ENCODE measurements at regions not wholly inside any gene's neighbourhood (a gene's known extent, or its start where the extent isn't known, plus 50 kb on each side); places are given as distances from the start of the nearest gene placed in this dataset.
A peak's percentile ranks its signal among the peaks of the same experiment; 100 is the strongest.

- DNase-seq = no peak
Observed at GRCh38 chr15:58235961-58236360, 97.8 kb downstream of the AQP9 start.

DNA sequence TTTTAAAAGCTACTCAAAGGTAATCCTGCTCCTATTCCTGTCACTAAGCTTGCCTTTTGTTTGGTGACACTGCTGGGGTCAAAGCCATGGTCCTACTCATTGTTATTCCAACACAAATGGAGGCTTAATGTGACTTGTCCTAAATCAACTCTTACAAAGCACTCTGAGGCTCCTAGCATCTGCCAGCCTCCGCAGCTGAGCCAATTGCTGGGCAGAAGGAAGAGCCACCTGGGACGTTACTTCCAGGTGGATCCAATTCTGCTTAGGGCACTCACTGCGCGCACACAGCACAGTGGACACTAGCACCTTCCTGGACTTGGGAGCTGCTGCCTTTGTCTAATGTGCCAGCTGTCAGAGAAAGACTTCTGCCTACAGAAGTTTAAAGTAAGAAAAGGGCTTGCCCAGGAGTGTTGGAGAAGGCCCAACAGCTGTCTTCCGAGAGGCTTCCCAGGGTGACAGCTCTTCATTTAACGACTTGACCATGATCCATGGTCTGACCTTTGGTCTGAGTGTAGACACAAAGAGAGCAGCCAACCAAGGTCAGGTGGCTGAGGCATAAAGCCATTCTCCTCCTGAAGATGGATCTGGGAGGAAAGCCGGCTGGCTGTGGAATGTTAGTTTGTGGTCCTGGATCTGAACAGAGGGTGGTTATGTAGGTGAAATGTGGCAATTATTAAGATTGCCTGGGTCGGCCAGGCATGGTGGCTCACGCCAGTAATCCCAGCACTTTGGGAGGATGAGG is 102.2 kb downstream of the AQP9 start:
- no peak for DNase-seq

DNA sequence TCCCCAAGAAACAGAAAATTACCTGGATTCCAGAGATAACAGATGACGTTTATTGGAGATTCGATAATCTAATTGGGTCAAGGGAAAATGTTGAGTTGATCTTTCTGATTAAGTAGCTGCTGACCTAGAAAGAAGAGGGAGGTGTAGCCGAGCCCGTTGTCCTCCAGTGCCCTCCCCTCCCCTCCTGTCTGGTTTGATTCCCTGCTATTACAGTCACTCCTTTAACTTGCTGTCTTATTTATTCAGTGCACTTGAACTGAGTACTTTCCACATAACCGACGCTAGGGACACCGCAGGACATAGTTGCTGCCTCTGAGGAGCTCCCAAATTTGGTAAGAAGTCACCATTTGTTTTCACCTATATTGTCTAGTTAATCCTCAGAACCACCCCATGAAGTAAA is 103.7 kb downstream of the AQP9 start:
- DNase-seq = no peak

GRCh38 chr15:58243070-58243469 is 104.9 kb downstream of the AQP9 start:
- no peak for DNase-seq

DNA sequence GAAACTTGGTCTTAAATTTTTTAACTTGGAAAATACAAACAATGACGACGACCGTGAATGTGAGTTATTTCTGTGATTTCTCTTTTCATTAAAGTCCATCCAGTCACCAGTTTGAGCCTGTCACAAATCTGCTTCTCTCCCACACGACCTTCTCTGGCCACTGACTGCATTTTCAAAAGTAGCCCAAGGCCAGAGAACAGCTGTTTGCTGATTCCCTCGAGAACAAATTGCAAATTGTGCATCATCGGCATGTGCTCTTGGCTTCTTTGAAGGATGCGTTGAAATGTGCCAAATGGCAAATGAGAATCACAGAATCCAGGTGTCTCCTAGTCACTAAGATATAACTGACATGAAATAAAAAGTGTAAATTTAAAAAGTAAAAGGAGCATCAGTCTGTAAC is 106.4 kb downstream of the AQP9 start:
- DNase-seq = no peak

DNA sequence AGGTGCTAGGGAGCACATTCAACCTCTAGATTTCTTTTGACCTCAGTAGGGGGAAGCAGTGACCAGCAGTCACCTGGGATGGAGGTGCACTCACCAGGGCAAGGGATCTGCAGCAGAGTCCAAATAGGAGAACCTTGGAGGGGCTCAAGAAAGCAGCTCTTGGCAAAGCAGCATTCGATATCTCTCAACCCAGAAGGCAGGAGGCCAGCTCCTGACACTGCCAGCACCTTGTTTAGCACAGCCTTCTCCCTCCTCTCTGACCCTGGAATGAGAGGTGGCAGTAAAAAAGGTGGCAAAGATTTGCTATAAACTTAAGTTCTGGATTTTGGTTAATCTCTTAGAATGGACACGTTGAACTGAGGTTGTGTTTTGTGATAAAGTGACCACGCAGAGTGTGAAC is 107.9 kb downstream of the AQP9 start:
- no peak for DNase-seq

DNA sequence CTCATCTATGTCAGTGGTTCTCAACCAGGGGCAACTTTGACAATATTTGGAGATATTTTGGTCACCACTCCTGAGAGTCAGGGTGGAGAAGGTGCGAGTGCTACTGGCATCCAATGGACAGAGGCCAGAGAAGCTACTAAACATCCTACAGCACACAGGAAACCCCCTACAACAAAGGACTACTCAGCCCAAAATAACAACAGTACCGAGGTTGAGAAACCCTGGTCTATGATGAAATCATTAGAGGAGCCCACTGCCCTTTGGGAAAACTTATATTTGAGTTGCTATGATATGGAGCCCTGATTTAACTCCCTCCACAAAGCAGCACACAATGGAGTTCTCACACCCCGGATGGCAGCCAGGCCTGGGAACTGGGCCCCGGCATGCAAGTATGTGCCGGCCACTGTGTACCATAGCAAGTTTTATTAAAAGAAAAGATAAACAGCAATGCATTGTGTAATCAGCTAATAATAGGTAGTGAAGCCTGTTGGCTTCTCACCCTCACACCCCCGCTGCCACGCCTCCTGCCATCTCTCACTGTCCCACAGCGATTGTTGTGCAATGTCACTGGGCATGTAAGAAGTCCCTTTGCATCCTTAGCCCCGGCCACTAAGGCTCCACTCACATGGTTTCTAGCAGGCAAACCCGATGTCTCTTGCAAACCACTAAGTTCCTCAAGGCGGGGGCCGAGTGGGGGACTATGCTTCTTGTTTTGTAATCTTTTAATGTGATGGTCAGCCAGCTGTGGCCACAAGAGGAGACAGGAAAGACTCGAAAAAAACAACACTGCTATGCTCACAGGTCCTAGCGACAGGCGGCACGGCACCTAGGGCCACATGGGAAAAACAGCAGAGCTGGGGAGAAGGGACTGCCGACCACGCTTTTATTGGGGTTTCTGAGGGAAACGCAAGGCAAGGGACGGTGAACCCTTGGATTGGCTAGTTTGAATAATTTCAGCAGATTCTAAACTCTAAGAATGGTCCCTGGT is 110.0 kb downstream of the AQP9 start:
- no peak for DNase-seq

DNA sequence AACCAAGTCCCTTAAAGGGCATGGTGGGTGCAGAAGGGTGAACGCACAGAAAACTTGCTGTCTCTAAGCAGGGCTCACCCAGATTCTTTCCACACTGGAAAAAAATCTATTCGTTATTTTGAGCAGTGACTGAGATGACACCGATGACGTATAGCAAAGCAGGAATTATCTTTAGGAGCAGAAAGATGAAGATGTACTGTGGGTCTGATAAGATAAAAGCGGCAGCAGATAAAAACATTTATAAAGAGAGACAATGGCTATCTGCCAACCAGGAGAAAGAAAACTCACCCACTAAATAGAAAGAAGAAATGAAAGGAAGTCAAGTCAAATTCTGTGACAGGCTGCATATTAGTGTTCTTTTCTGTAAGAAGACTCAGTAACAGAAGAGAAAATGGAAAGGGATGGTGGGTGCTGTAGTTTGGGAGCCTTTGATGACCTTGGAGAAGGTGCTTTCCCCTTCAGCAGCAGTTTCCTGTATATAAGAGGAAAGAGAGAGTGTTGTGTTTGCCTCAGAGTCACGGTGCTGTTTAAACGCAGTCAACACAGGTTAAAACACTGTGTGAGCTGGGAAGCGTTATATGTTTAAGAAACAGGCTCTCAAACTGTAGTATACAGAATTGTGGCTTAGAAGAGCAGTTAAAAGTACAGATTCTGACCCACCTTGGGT is 111.6 kb downstream of the AQP9 start:
- no peak for DNase-seq

DNA sequence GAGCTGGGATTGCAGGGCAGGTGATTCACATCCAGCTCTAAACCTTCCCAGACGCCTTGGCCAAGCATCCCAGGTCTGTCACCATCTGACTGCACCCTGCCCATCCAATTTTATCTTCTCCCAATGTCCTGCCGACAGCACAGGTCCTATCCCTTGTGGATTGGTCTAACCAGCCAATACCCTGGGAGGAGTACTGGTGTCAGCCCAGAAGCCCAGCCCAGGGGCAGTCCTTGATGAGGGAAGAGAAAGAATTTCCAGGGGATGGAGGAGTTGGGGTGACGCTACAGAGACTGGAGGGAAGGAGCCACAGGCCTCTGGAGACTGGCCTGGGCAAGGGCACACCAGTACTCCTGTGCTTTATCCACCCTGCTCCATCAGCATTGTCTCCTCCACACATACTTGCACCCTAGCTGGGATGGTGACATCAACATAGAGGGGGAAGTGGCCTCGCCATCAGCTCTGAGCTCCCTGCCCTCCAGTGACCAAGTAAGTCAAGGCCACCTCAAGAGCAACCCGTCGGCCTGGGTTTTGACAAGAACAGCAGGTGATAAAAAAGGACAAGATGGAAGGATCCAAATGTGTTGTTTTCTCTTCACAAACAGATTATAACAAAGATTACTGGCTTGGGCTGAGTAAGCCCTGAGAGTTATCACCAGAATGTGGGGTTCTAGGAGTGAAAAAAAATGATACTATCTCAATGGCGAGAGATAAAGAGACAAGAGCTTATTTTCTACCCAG is 114.6 kb downstream of the AQP9 start:
- DNase-seq = no peak

- no peak for DNase-seq
Observed at GRCh38 chr15:58257776-58258325, 119.7 kb downstream of the AQP9 start.

DNA sequence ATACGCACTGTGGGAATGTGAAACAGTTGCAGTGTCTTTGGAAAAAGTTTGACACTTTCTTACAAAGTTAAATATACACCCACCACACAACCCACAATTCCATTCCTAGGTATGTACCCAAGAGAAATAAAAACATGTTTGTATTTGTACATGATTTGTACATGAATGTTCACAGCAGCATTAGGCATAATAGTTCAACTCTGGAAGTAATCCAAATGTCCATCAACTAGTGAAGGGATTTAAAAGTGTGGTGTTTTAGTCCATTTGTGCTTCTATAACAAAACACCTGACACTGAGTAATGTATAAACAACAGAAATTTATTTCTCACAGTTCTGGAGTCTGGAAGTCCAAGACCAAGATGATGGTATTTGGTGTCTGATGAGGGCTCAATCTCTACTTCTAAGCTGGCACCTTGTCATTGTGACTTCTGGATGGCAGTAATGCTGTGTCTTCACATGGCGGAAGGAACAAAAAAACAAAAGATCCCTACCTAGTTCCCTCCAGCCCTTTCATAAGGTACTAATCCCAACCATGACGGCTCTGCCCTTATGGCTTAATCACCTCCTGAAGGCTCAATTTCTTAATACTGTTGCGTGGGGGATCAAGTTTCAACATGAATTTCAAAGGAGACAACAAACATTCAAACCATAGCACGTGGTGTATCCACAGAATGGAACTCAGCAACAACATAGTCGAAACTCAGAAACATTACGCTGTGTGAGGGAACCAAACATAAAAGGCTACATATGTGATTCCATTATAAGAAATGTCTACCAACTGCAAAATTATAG is 120.5 kb downstream of the AQP9 start:
- no peak for DNase-seq

DNA sequence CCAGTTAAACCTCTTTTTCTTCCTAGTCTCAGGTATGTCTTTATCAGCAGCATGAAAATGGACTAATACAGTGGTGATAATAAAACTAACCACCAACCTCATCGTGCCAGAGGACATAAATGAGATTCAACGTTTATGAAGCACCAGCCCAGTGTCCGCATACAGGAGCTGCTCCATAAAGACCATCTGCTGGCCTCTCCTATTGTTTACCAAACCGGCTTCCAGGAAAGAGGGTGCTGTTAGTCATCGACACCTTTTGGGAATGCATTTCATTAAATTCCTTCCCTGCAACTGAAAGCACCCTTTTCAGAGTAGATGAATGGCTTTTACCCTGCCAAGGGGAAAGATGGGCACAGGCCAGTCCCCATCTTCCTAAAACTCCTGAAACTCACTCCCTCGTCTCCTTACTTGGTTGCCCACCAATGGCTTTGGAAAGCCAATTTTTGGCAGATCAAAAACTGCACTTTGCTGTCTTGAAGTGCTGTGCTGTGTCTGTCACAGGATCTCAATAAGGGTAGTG is 122.1 kb downstream of the AQP9 start:
- DNase-seq = no peak

GRCh38 chr15:58260725-58261267 is 122.6 kb downstream of the AQP9 start:
- DNase-seq = no peak

GRCh38 chr15:58261368-58261767 is 123.2 kb downstream of the AQP9 start:
- no peak for DNase-seq

- DNase-seq = no peak
Observed at GRCh38 chr15:58264053-58264971, 126.1 kb downstream of the AQP9 start.

DNA sequence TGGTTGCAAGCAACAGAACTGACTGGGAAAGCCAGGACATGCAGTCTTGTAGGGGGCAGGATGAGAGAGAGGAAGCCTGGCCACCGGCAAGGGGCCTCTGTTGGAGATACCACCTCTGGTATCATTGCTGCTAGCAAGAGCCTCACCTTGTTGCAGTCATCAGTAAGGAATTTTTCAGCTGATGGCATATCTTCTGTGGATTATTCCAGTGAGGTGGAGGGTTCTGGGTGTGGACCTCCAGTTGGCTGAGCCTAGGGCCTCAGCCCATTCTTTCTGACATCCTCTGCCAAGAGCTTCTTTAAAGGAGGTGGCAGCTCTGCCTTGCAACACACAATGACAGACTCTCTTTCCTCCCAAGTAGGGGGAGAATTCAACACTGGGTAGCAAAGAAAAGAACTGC is 128.9 kb downstream of the AQP9 start:
- DNase-seq = no peak

- no peak for DNase-seq
Observed at GRCh38 chr15:58268746-58269267, 130.6 kb downstream of the AQP9 start.

DNA sequence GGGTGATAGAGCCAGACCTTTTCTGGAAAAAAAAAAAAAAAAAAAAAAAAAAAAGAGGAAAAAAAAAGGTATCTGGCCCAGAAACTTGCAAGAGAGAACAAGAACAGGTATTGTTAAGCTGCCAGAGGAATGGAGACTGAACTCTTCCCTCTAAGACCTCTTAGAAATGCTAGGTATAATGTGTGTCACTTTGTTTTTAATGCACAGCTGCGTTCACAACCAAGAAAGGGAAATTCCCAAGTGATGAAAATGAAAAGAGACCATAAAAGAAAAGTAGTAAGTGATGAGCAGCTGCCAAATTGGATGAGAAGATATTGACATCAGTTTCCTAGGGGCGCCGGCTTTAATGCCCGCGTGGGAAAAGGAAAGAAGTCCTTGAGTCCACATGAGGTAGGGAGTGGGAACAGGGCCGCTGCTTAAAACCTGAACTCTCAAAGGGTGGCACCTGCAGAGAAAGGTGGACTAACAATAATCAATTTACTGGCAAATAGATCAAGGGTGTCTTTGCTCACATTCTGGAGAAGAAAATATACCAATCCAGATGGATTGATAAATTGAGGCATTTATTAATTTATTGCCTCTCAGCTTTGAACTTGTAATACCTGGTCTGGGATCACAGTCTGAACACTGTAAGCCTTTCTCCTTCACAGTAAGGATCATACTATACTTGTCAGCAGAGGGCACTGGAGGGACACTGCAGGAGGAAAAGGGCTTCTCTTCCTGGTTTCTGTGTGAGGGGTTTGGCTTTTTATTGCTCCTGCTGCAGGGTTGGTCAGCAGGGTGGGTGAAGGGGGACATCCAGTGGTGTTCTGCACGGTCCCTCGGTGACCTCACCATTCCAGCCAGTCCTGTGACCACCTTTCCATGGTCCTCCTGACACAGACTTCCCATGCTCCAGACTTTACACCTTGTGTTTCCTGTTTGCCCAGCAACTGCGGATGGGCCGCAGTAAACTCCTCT is 131.6 kb downstream of the AQP9 start:
- DNase-seq = peak; percentile 15

Data from stimulated activated CD4-positive, alpha-beta T cell treated with anti-CD3 and anti-CD28 coated beads, Interleukin-1b, Interleukin-23, amount 100 ng/mL, for 48 hours (primary cell).